ENCODE measurements at regions not wholly inside any gene's neighbourhood (a gene's known extent, or its start where the extent isn't known, plus 50 kb on each side); places are given as distances from the start of the nearest gene placed in this dataset.

- no TSS peak for BruUV-seq (replicated peaks)
- no peak for TF ChIP-seq TCFL5 (CRISPR knock-in tag; conservative IDR thresholded peaks at IDR 0.05)
- no peak for TF ChIP-seq SRF (CRISPR knock-in tag; IDR thresholded peaks at IDR 0.05)
- TF ChIP-seq POLR2B (IDR thresholded peaks at IDR 0.05; ENCODE audit: low read depth, partially characterized antibody), result no peak
- TF ChIP-seq HMBOX1 (IDR thresholded peaks at IDR 0.05), result no peak
- TF ChIP-seq HINFP (tag; conservative IDR thresholded peaks at IDR 0.05; ENCODE audit: low read depth), result no peak
- TF ChIP-seq EP300 (IDR thresholded peaks at IDR 0.05; ENCODE audit: low read length), result no peak
- TF ChIP-seq CXXC5 (CRISPR knock-in tag; IDR thresholded peaks at IDR 0.05), result no peak
- TF ChIP-seq ZBTB9 (CRISPR knock-in tag; IDR thresholded peaks at IDR 0.05), result no peak
- TF ChIP-seq ZNF277 (CRISPR knock-in tag; IDR thresholded peaks at IDR 0.05; ENCODE audit: borderline replicate concordance), result no peak
- no peak for TF ChIP-seq ZNF57 (CRISPR knock-in tag; IDR thresholded peaks at IDR 0.05)
- no peak for TF ChIP-seq SAFB (IDR thresholded peaks at IDR 0.05; ENCODE audit: borderline replicate concordance, low read depth, low read length)
- H3K27me3 ChIP-seq (ENCODE audit: control insufficient read depth in 2 of 2, insufficient read depth in 2 of 2, low read length in 2 of 2), result peaks cover 12 to 74% of the 10 kb centered on the region in 2 experiments
- H3K9me1 ChIP-seq (ENCODE audit: control insufficient read depth, insufficient read depth, low read length), result no peaks in the 10 kb centered on the region
- no peak overlapping the region for H2AFZ ChIP-seq (ENCODE audit: low read depth, low read length)
- in situ Hi-C loops (cut with MboI) (no loop called here), intact Hi-C loops (cut with micrococcal nuclease) (no loop called here)
- H3K4me2 ChIP-seq (ENCODE audit: insufficient read depth, low read length), result no peak overlapping the region
- CTCF ChIA-PET (ENCODE audit: low intra/inter-chr PET ratio), result no interaction called here
- FAIRE-seq (no peak), ATAC-seq (no peak), DNase-seq (ENCODE audit: extremely low read depth in 1 of 4, low spot score in 3 of 4) (no peak)
- no peaks in the 10 kb centered on the region for H3K36me3 ChIP-seq (ENCODE audit: control insufficient read depth, insufficient read depth, low read length)
- no peaks in the 10 kb centered on the region for H4K20me1 ChIP-seq (replicated peaks; ENCODE audit: control insufficient read depth, insufficient read depth, low read length)
- H3K9ac ChIP-seq (ENCODE audit: insufficient read depth in 1 of 2, low read depth in 2 of 2, low read length in 2 of 2), result no peak overlapping the region
- no peaks in the 10 kb centered on the region for H3K9me3 ChIP-seq (replicated peaks; ENCODE audit: control insufficient read depth, insufficient read depth, low read depth, low read length)
- no peak overlapping the region for H3K4me3 ChIP-seq
- POLR2A ChIA-PET, result interaction anchor here (0.6 kb wide), 1 partner anchor 96 kb away, joined by 3 read pairs; no protein-coding TSS in a partner anchor
- H3K27ac ChIP-seq (ENCODE audit: extremely low read depth, low read depth, low read length), result no peak overlapping the region
- H3K79me2 ChIP-seq (ENCODE audit: control insufficient read depth, insufficient read depth, low read length), result no peaks in the 10 kb centered on the region
- no peaks in the 10 kb centered on the region; a peak in 1 of 5 replicates for H3K4me1 ChIP-seq (replicated peaks in 1 of 2; ENCODE audit: control insufficient read depth in 2 of 2, insufficient read depth in 2 of 2, low read length in 2 of 2)
- 7% methylated on average over 17 of the region's 17 CpGs for WGBS (ENCODE audit: insufficient coverage, low coverage, missing lambda C conversion rate)
Measured at GRCh38 chr20:23296841-23297701, 53.5 kb upstream of the NXT1 start.
